Stomach (tissue), 8 donors: ENCODE measurements at regions not wholly inside any gene's neighbourhood (a gene's known extent, or its start where the extent isn't known, plus 50 kb on each side); places are given as distances from the start of the nearest gene placed in this dataset.

Experiments used
- DNase-seq, 2 donors: peaks; one replicate each; pipeline versions ENCODE4 v3.0.0 to v3.0.0-alpha.2; 2013 to 2019
- H3K27ac ChIP-seq, 5 donors: fragments of 200-600 bp in 4 of 5; sonication (generic) in 4 of 5; one replicate each; pipeline ENCODE4 v1.5.1; 2013 to 2019; ENCODE audit warnings: mild to moderate bottlenecking in 1 of 5, moderate library complexity in 1 of 5
- H3K27me3 ChIP-seq, 3 donors: fragments of 200-600 bp; sonication (generic); one replicate each; pipeline ENCODE4 v1.5.1; 2017 to 2019; ENCODE audit warnings: mixed run types in 1 of 3
- H3K36me3 ChIP-seq, 4 donors: fragments of 200-600 bp; sonication (generic); 1 replicate in 3 of 4; 2 replicates in 1 of 4; pipeline ENCODE4 v1.5.1; 2016 to 2019
- H3K4me1 ChIP-seq, 4 donors: fragments of 200-600 bp; sonication (generic); one replicate each; pipeline ENCODE4 v1.5.1; 2016 to 2019
- H3K4me3 ChIP-seq, 4 donors: fragments of 200-600 bp; sonication (generic) in 3 of 4; one replicate each; pipeline ENCODE4 v1.5.1; 2016 to 2019; ENCODE audit warnings: mild to moderate bottlenecking in 1 of 4
- H3K9me3 ChIP-seq, 4 donors: fragments of 200-600 bp; sonication (generic); one replicate each; pipeline ENCODE4 v1.5.1; 2016 to 2019
- CTCF ChIP-seq, 7 experiments: fragments of 450-650 bp in 4 of 7; fragments of 200-600 bp in 3 of 7; sonication (generic) in 3 of 7; IDR thresholded peaks; one replicate each; pipeline ENCODE4 v1.5.1; 2016 to 2019; ENCODE audit warnings: antibody characterized with exemption in 7 of 7, control low read depth in 2 of 7, mild to moderate bottlenecking in 1 of 7
- EP300 ChIP-seq: sonication (generic); formaldehyde crosslinking; IDR thresholded peaks from one replicate; pipeline ENCODE4 v1.6.1; 2017; ENCODE audit warnings: antibody characterized with exemption
- POLR2A ChIP-seq, 4 donors: fragments of 450-650 bp; IDR thresholded peaks; one replicate each; pipeline ENCODE4 v1.6.1; 2016; ENCODE audit warnings: antibody characterized with exemption in 4 of 4, control low read depth in 2 of 4, mild to moderate bottlenecking in 1 of 4, moderate library complexity in 1 of 4
- POLR2AphosphoS5 ChIP-seq, 3 donors: sonication (generic); formaldehyde crosslinking; IDR thresholded peaks; one replicate each; pipeline ENCODE4 v1.6.1; 2016; ENCODE audit warnings: antibody characterized with exemption in 3 of 3
- WGBS, 5 donors: extraction: QIAGEN DNeasy Blood & Tissue Kit in 3 of 5; methylation state at CpG; one replicate each; pipeline versions ENCODE4 v1.1.5 to v1.1.7; 2013 to 2018; 5-methylcytosine and 5-hydroxymethylcytosine counted together
- intact Hi-C: fragments of 100-400 bp; cut with DNase I; formaldehyde crosslinking; loops from one replicate; pipeline ENCODE4 v1.15.1; 2023; ENCODE audit warnings: low total_unique reads
- donor health status: healthy with polysubstance abuse.
- donor health status: Bipolar disorder and iron deficiency.
- donor health status: healthy.

- Histone ChIP-seq H3K4me1 (no peaks in the 10 kb centered on the region), H3K36me3 (no peaks in the 10 kb centered on the region), H3K4me3 (no peak overlapping the region), H3K27me3 (peaks cover 0 to 23% (median 2%) of the 10 kb centered on the region in 3 donors), H3K27ac (no peak overlapping the region), H3K9me3 (peaks cover 0 to 14% (median 7%) of the 10 kb centered on the region in 4 donors)
- DNase-seq = no peak
- whole genome bisulfite sequencing, 5 donors = 54 to 67% (median 64%) methylated on average over 5 of the region's 5 CpGs
- intact Hi-C loops = no loop called here
- TF ChIP-seq POLR2A (IDR thresholded peaks at IDR 0.05) (no peak), EP300 (no peak), CTCF (IDR thresholded peaks at IDR 0.05) (no peak)
Measured at GRCh38 chr1:30024411-30025195, 698.8 kb downstream of the MATN1 start.

GRCh38 chr1:30023339-30024022 lies 699.9 kb downstream of the MATN1 start:
- whole genome bisulfite sequencing, 5 donors = 76 to 92% (median 90%) methylated on average over 2 of the region's 2 CpGs
- DNase-seq = no peak
- Histone ChIP-seq H3K9me3 (peaks cover 0 to 18% (median 14%) of the 10 kb centered on the region in 4 donors), H3K27ac (no peak overlapping the region), H3K4me3 (no peak overlapping the region), H3K4me1 (no peaks in the 10 kb centered on the region), H3K36me3 (no peaks in the 10 kb centered on the region), H3K27me3 (peaks cover 0 to 19% (median 2%) of the 10 kb centered on the region in 3 donors)
- TF ChIP-seq POLR2A (IDR thresholded peaks at IDR 0.05) (no peak), EP300 (no peak), CTCF (IDR thresholded peaks at IDR 0.05) (no peak), POLR2AphosphoS5 (IDR thresholded peaks at IDR 0.05) (no peak)
- intact Hi-C loops = no loop called here

GRCh38 chr1:30014031-30014430 lies 709.4 kb downstream of the MATN1 start:
- WGBS, 5 donors = 46 to 68% (median 61%) methylated on average over 1 to 2 of the region's 2 CpGs
- no peak for DNase-seq
- intact Hi-C loops = no loop called here

More at GRCh38 chr1:30014031-30014430, 709.4 kb downstream of the MATN1 start:
- Histone ChIP-seq H3K27ac (no peak overlapping the region), H3K4me1 (no peaks in the 10 kb centered on the region), H3K27me3 (peaks cover 0 to 19% (median 0%) of the 10 kb centered on the region in 3 donors), H3K9me3 (peaks cover 0 to 17% (median 11%) of the 10 kb centered on the region in 4 donors), H3K4me3 (no peak overlapping the region), H3K36me3 (no peaks in the 10 kb centered on the region)
- TF ChIP-seq EP300 = no peak
- TF ChIP-seq POLR2AphosphoS5 (IDR thresholded peaks at IDR 0.05) = no peak
- no peak for TF ChIP-seq POLR2A (IDR thresholded peaks at IDR 0.05)
- TF ChIP-seq CTCF (IDR thresholded peaks at IDR 0.05) = no peak
